ENCODE measurements at regions not wholly inside any gene's neighbourhood (a gene's known extent, or its start where the extent isn't known, plus 50 kb on each side); places are given as distances from the start of the nearest gene placed in this dataset.

- TF ChIP-seq EZH2 (IDR thresholded peaks at IDR 0.05; ENCODE audit: low read length, missing control alignments) (no peak), CTCF (conservative IDR thresholded peaks at IDR 0.05 in 1 of 2, IDR thresholded peaks at IDR 0.05 in 1 of 2; ENCODE audit: low read depth in 1 of 2, low read length in 2 of 2) (no peak)
- Histone ChIP-seq H4K20me1 (ENCODE audit: control insufficient read depth, extremely low read depth, insufficient read depth, low read length) (no peaks in the 10 kb centered on the region), H3K4me2 (ENCODE audit: extremely low read depth, insufficient read depth, low read length) (no peak overlapping the region), H3K4me3 (replicated peaks in 1 of 4; ENCODE audit: control extremely low read depth in 1 of 4, insufficient read depth in 1 of 4, low read depth in 3 of 4, low read length in 4 of 4) (no peak overlapping the region), H3K79me2 (ENCODE audit: control insufficient read depth, insufficient read depth, low read length) (no peaks in the 10 kb centered on the region), H3K9ac (ENCODE audit: insufficient read depth, low read length) (no peak overlapping the region), H3K27me3 (ENCODE audit: control insufficient read depth, insufficient read depth, low read length) (no peaks in the 10 kb centered on the region), H3K9me3 (ENCODE audit: control insufficient read depth, insufficient read depth, low read depth, low read length) (no peaks in the 10 kb centered on the region), H3K4me1 (ENCODE audit: control insufficient read depth, extremely low read depth, insufficient read depth, low read length) (no peaks in the 10 kb centered on the region), H3K27ac (ENCODE audit: insufficient read depth, low read length) (no peak overlapping the region), H3K36me3 (ENCODE audit: control insufficient read depth, insufficient read depth, low read length) (no peaks in the 10 kb centered on the region), H2AFZ (ENCODE audit: low read length) (no peak overlapping the region)
- DNase-seq (ENCODE audit: low read depth in 2 of 2): no peak
Observed at GRCh38 chr16:6557353-6558023, 775.2 kb upstream of the RBFOX1 start.

GRCh38 chr16:6549415-6549814, 783.2 kb upstream of the RBFOX1 start:
- no peak for TF ChIP-seq EZH2 (IDR thresholded peaks at IDR 0.05; ENCODE audit: low read length, missing control alignments)
- Histone ChIP-seq H3K4me3 (replicated peaks in 1 of 4; ENCODE audit: control extremely low read depth in 1 of 4, insufficient read depth in 1 of 4, low read depth in 3 of 4, low read length in 4 of 4) (no peak overlapping the region), H3K9ac (ENCODE audit: insufficient read depth, low read length) (no peak overlapping the region), H3K27ac (ENCODE audit: insufficient read depth, low read length) (no peak overlapping the region), H3K36me3 (ENCODE audit: control insufficient read depth, insufficient read depth, low read length) (no peaks in the 10 kb centered on the region), H3K4me2 (ENCODE audit: extremely low read depth, insufficient read depth, low read length) (no peak overlapping the region), H4K20me1 (ENCODE audit: control insufficient read depth, extremely low read depth, insufficient read depth, low read length) (no peaks in the 10 kb centered on the region), H3K9me3 (ENCODE audit: control insufficient read depth, insufficient read depth, low read depth, low read length) (no peaks in the 10 kb centered on the region), H3K27me3 (ENCODE audit: control insufficient read depth, insufficient read depth, low read length) (no peaks in the 10 kb centered on the region), H3K4me1 (ENCODE audit: control insufficient read depth, extremely low read depth, insufficient read depth, low read length) (no peaks in the 10 kb centered on the region), H3K79me2 (ENCODE audit: control insufficient read depth, insufficient read depth, low read length) (no peaks in the 10 kb centered on the region), H2AFZ (ENCODE audit: low read length) (no peak overlapping the region)
- no peak for DNase-seq (ENCODE audit: low read depth in 2 of 2)

GRCh38 chr16:6548507-6548906, 784.1 kb upstream of the RBFOX1 start:
- Histone ChIP-seq H3K79me2 (ENCODE audit: control insufficient read depth, insufficient read depth, low read length) (no peaks in the 10 kb centered on the region), H3K9ac (ENCODE audit: insufficient read depth, low read length) (no peak overlapping the region), H3K9me3 (ENCODE audit: control insufficient read depth, insufficient read depth, low read depth, low read length) (no peaks in the 10 kb centered on the region), H3K27ac (ENCODE audit: insufficient read depth, low read length) (no peak overlapping the region), H3K27me3 (ENCODE audit: control insufficient read depth, insufficient read depth, low read length) (no peaks in the 10 kb centered on the region), H3K36me3 (ENCODE audit: control insufficient read depth, insufficient read depth, low read length) (no peaks in the 10 kb centered on the region), H3K4me2 (ENCODE audit: extremely low read depth, insufficient read depth, low read length) (no peak overlapping the region), H3K4me3 (replicated peaks in 1 of 4; ENCODE audit: control extremely low read depth in 1 of 4, insufficient read depth in 1 of 4, low read depth in 3 of 4, low read length in 4 of 4) (no peak overlapping the region), H4K20me1 (ENCODE audit: control insufficient read depth, extremely low read depth, insufficient read depth, low read length) (no peaks in the 10 kb centered on the region), H2AFZ (ENCODE audit: low read length) (no peak overlapping the region), H3K4me1 (ENCODE audit: control insufficient read depth, extremely low read depth, insufficient read depth, low read length) (no peaks in the 10 kb centered on the region)
- TF ChIP-seq CTCF (conservative IDR thresholded peaks at IDR 0.05 in 1 of 2, IDR thresholded peaks at IDR 0.05 in 1 of 2; ENCODE audit: low read depth in 1 of 2, low read length in 2 of 2) (no peak), EZH2 (IDR thresholded peaks at IDR 0.05; ENCODE audit: low read length, missing control alignments) (no peak)
- DNase-seq (ENCODE audit: low read depth in 2 of 2): no peak

All from fibroblast of lung (primary cell).